ENCODE measurements at regions not wholly inside any gene's neighbourhood (a gene's known extent, or its start where the extent isn't known, plus 50 kb on each side); places are given as distances from the start of the nearest gene placed in this dataset.
A peak's percentile ranks its signal among the peaks of the same experiment; 100 is the strongest.
"Not testable (repeated sequence)": the region's sequence is repeated elsewhere in the genome, so short reads cannot be mapped to it uniquely, and the experiment has no call there.

DNA sequence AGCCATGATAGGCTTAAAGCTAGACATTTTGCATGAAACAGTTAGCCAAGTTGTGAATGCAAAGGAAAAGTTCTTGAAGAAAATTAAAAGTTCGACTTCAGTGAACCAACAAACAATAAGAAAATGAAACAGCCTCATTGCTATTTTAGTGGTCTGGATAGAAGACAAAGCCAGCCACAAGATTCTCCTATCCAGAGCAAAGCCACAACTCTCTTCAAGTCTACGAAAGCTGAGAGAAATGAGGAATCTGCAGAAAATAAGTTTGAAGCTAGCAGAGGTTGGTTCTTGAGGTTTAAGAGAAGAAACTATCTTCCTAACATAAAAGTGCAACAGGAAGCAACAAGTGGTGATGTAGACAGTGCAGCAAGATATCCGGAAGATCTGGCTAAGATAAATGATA is 271.4 kb upstream of the GRM3 start:
- DNase-seq (ENCODE audit: low spot score): no peak

DNA sequence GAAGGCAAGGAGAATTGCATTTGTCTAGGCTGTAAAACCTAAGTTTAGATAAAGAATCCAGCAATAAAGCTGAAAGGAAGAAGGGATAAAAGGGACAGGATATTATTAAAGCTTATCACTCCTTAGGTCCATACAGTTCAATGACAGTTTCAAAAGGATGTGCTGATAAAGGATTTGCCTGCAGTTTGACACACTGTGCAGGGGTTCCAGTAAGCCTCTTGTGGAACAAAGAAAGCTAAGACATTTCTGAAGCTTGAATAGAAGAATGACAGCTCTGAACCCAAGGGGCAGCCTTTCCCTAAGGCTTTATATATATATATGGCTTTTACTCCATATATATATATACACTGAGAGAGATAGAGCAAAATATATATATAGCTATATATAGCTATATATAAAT is 276.8 kb upstream of the GRM3 start:
- no peak for DNase-seq (ENCODE audit: low spot score)

DNA sequence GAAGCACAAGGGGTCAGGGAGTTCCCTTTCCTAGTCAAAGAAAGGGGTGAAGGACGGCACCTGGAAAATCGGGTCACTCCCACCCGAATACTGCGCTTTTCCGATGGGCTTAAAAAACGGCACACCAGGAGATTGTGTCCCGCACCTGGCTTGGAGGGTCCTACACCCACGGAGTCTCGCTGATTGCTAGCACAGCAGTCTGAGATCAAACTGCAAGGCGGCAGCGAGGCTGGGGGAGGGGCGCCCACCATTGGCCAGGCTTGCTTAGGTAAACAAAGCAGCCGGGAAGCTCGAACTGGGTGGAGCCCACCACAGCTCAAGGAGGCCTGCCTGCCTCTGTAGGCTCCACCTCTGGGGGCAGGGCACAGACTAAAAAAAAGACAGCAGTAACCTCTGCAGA is 303.3 kb upstream of the GRM3 start:
- DNase-seq (ENCODE audit: low spot score): not testable (repeated sequence)

DNA sequence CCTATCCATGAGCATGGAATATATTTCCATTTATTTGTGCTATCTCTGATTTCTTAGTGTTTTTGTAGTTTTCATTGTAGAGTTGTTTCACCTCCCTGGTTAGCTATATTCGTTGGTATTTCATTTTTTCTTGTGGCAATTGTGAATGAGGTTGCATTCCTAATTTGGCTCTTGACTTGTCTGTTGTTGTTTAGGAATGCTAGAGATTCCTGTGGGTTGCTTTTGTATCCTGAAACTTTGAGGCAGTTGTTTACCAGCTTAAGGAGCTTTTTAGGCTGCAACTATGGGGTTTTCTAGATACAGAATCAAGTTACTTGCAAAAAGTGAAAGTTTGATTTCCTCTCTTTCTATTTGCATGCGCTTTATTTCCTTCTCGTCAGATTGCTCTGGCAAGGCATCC is 304.7 kb upstream of the GRM3 start:
- DNase-seq (ENCODE audit: low spot score): no peak

DNA sequence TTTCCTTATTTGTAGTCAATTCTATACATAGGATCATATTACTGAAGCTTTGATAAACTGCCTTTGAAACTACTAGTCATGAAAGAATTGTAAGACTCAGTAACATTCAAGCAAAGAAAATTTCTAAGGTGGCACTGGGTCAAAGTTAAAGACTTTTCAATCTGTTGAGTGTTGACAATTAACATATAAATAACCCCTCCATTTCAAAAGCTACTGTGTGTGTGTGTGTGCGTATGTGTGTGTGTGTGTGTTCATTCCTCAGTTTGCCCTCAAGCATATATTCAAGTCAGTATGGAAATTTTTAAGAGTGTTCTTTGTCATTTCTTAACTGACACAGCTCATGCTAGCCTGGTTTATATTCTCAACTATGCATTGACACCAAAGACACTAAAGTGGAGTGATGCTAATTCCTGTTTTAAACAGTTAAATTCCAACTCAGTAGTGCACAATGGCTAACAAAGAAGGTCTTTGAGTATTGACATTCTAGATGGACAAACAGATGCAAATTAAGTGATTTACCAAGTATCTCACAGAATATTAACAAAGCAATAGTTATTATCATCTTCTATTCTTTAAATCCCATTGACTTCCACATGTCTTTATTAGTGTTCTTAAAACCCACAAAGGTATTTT is 314.8 kb upstream of the GRM3 start:
- DNase-seq (ENCODE audit: low spot score): peak; percentile 7

DNA sequence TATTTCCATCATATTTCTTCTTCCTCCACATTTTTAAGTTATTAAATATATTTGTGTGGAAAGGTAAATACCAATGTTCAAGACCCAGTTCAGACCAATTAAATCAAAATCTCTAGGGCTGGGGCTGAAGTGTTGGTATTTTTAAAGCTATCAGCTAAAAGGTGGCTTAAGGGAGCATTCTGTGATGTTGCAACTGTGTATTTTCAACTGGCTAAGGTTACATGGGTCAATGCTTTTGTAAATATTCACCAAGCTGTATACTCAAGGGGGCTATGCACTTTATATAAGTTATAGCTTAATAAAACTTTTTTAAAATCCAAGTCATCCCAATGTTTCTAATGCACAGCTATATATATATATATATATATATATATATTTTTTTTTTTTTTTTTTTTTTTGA is 316.9 kb upstream of the GRM3 start:
- no peak for DNase-seq (ENCODE audit: low spot score)

DNA sequence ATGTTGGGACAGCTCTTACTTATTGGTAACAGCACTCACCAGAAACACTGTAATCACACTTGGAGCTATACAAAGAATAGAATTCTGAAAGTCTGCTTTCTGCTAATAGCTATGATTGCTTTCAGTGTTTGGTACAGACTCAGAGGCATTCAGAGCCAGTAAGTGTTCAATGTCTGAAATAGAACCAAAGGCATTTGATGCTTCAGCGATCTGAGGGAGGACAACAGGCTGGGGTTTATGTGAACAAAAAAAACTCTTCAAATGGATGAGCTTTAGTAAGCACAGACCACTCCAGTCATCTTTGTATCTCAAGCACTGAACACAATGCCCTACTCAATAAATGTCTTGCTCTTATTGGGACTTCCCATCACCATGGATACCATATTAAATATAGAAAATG is 322.8 kb upstream of the GRM3 start:
- peak; percentile 35 for DNase-seq (ENCODE audit: low spot score)

DNA sequence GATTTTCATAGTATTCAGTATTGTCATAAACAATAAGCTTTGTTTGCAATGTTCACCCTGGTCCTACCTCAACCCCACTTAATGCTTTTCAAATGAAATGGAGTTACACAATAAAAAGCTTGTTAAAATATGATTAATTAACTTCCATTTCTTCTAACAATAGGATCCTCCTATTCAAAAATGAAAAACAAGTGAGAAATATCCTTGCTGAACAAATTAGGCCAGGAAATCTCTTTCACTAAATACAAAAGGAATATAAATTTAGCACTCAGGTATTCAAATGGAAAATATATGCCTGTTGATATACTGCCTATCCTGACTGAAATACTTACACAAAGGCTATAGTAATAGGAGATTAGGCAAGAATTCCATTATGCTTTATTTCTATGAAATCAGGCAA is 323.4 kb upstream of the GRM3 start:
- no peak for DNase-seq (ENCODE audit: low spot score)

DNA sequence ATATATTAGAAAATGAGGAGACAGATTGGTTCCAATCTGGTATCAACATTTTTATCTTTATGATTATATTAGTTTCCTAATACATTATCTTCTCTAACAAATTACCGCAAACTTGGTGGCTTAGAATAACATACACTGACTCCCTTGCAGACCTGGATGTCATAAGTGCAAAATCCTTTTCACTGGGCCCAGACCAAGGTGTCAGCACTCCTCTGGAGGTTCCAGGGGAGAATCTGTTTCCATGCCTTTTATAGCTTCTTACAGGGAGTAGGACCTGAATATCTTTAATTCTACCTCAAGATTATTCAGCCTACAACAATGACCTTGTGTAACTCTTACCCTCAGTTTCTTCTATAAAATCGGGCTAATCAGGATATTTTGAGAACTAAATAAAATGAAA is 329.9 kb upstream of the GRM3 start:
- no peak for DNase-seq (ENCODE audit: low spot score)

DNA sequence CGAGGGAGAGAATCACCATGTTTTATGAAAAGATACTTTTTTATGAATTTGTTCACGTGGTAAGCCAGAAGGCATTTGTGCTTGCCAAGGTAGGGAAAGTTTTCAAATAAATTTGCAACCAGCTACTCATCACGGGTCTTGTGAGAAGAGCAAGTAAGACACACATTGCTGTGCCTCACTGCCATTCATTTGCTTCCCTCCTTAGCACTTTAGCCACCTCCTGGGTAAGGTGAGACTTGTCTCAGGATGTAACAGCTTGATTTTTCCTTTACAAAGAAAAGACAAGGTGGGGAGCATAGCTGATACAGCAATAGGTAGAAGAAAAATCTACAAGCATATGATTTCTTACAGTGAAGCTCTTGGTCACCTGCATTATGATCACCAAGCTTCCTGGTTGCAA is 342.4 kb upstream of the GRM3 start:
- DNase-seq (ENCODE audit: low spot score): no peak

DNA sequence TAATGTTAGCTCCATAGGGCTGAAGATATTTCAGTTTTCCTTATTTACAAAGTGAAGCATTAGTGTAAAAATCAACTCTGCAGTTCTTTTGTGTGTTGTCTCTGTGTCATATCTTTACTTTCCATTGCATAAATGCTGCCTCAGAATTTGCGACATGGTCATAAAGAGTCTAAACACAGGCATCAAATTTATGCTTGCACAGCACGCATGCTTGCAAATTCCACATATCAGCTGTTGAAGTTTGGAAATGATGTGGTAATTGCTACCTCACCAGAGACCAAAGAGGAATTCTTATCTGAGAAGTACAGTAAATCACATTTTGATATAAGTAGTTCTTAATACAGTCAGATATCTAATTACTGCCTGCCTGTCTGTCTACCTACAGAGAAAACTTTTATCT is 348.2 kb upstream of the GRM3 start:
- no peak for DNase-seq (ENCODE audit: low spot score)

DNA sequence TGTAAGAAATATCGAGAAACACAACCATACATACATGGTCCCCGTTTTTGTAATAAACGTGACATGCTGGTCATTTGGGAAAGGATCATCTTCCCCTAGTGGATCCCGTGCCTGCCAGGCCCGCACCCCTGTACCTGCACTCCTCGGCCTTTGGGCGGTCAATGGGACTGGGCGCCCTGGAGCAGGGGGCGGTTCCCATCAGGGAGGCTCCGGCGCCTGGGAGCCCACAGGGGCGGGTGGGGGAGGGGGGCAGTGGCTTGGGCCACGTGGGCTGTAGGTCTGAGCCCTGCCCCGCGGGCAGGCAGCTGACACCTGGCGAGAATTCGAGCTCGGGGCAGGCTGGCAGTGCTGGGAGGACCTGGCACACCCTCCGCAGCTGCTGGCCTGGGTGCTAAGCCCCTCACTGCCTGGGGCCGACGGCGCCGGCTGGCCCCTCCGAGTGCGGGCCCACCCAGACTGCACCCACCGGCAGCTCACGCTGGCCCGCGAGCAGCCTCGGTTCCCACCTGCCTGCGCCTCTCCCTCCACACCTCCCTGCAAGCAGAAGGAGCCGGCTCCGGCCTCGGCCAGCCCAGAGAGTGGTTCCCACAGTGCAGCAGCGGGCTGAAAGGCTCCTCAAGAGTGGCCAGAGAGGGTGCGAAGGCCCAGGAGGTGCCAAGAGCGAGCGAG is 361.6 kb upstream of the GRM3 start:
- no peak for DNase-seq (ENCODE audit: low spot score)

DNA sequence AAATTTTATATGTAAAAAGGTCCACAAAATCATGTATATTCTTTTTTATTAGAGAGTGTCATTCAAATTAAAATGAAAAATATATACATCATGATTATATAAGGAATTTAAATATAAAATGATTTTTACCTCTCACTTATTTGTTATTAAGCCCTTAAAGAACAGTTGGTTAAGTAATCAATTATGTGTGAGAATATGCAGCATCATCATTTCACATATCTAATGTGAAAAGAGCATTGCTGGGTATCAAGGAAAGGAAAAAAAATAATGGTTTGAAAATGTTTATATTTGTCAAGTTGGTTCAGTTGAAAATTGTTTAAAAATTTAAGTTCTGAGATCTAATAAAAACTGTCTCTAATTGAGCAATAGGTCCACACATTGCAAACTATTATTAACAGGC is 363.6 kb upstream of the GRM3 start:
- DNase-seq (ENCODE audit: low spot score): no peak

DNA sequence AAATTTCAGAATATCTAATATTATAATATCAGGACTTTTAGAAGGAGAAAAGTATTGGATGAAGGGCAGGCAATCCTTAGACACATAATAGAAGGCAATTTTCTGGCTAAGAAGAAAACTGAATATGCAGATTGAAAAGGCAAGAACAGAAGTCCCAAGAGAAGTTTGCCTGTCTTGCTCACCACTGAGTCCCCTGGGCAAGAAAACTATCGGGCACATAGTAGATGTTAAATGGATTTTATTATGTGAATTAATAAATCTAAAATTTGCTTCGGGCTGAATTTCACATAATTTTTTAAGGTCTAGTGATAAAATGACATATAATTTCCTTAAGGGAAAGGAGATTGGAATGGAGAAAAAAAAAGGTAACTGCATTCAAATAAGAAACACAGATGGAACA is 380.9 kb upstream of the GRM3 start:
- DNase-seq (ENCODE audit: low spot score): no peak

DNA sequence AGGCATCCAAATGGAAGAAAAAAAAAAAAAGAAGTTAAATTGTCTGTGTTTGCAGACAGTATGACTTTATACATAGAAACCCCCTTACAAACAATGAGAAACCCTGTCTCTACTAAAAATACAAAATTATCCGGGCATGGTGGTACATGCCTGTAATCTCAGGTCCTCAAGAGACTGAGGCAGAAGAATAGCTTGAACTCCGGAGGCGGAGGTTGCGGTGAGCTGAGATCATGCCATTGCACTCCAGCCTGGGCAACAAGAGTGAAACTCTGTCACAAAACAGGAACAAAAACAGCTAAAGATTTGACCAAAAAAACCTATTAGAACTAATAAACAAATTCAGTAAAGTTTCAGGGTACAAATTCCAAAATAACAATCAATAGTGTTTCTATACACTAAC is 385.8 kb upstream of the GRM3 start:
- DNase-seq (ENCODE audit: low spot score): no peak

DNA sequence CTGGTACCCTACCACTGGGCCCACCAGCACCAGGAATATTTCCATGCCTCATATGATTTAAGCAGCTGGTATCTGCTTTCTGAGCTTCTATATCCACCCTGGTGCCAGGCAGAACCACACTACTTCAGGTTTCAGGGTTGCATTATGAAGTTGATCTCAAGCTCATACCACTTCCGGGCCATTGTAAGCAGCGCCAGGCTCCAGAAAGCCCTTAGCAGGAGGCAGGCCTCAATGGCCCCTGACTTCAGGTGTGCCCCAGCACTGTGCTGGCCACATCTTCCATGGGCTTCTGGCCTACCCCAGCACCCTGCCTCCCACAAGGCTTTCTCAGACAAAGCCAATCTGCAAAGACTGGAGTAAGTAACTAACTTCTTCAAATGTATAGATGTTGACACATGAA is 391.3 kb upstream of the GRM3 start:
- DNase-seq (ENCODE audit: low spot score): no peak

DNA sequence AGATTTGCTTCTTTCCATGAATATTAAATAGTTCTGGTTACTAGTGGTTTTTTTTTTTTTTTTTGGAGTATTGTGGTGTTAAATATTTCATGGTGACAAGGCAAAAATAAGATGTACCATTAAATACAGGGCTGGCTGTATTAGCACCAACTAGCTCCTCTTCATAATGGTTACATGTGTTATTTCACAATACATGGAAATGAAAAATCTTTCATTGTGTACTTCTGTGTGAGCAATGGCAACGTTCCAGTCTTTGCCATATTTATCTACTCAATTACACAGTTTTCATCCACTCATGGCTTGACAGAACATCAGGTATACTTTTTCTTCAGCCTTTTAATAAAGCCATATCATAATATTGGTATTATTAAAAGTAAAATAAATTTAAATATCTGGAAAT is 394.7 kb upstream of the GRM3 start:
- no peak for DNase-seq (ENCODE audit: low spot score)

DNA sequence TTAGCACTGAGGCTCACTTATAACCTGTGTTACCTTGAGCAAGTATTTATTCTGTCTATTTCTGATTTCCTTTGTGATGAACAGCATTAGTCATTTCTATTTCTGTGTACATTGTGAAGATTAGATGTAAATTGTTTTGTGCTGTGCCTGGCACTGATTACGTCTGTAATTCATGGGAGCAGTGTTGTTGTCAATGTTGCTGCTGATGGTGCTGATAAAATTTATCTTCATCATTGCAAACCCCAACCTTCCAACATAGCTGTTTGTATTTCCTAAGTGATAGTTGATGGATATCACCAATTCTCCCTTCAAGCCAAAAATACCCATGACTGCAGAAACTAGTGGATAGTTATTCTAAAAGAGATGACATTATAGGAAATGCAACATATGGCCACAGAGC is 400.5 kb upstream of the GRM3 start:
- no peak for DNase-seq (ENCODE audit: low spot score)

DNA sequence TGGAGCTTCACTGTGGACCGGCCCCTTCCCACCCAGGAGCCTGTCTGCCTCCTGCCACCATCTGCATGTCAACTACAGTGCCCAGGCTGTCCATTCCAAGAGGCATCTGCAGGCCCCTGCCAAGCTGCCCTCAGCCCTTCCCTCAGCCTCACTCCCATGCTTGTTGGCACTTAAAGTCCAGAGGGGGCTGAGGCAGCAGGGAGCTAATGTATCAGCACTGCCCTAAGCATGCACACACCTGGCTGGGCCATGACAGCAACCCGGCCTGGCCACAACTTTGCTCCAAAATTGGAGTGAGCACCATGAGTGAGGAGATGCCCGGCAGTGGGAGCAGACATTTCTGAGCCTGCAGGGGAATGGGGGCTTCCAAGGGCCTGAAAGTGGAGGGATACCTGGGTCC is 417.5 kb upstream of the GRM3 start:
- DNase-seq (ENCODE audit: low spot score): no peak

DNA sequence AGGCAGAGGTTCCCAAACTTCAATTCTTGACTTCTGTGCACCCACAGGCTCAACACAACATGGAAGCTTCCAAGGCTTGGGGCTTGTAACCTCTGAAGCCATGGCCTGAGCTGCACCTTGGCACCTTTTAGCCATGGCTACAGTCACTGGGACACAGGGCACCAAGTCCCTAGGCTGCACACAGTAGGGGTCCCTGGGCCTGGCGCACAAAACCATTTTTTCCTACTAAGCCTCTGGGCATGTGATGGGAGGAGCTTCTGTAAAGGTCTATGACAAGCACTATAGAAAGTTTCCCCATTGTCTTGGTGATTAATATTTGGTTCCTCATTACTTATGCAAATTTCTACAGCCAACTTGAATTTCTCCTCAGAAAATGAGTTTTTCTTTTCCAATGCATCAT is 420.9 kb upstream of the GRM3 start:
- DNase-seq (ENCODE audit: low spot score): no peak

DNA sequence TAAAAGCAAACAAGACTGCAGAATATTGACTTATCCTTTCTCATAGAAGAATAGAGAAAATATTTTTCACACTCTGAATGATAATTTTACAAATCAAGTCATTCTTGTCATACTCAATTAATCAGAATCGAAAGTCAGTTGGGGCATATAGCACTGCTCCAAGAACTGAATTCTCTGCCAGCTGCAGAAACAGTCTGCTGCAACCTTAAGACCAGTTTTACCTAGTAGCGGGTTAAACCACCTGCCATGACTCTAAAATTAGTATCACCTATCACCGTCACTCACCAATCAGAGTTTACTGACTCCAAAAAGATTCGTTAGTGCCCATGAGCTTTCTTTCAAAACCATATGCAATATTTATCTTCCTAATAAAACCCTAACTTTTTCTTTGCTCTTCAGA is 429.0 kb upstream of the GRM3 start:
- no peak for DNase-seq (ENCODE audit: low spot score)

DNA sequence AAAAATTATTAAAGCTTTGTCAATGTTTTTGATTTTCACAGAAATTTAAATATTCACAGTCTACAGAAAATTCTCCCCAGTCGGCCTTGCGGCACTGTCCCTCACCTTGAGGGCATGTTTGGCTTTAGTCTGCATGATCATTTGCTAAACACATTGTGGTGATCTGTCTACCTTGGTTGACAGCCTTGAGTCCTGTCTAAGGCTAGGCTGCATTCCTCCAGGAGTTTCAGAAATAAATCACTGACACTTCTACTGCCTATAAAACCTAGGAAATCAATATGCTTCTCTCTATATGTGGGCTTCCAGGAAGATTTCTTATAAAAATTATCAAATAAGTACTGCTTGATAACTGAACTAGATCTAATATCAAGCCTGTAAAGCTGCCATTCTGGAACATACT is 430.7 kb upstream of the GRM3 start:
- DNase-seq (ENCODE audit: low spot score): no peak

DNA sequence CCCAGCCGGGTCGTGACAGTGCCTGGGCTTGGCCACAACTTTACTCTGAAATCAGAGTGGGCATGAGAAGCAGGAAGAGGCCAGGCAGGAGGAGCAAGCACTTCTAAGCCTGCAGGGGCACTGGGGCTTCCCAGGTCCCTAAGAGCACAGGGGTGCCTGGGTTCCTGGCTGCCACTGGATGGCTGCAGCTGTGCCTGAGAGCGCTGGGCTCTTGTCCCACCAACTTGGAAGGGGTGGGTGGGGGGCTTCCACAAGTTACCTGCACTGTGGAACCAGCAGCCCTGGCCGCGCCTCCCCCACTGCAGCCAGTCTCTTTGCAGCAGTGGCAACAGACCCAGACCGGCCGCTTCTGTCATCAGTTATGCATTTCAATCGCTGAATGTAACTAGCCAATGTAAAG is 434.7 kb upstream of the GRM3 start:
- no peak for DNase-seq (ENCODE audit: low spot score)

DNA sequence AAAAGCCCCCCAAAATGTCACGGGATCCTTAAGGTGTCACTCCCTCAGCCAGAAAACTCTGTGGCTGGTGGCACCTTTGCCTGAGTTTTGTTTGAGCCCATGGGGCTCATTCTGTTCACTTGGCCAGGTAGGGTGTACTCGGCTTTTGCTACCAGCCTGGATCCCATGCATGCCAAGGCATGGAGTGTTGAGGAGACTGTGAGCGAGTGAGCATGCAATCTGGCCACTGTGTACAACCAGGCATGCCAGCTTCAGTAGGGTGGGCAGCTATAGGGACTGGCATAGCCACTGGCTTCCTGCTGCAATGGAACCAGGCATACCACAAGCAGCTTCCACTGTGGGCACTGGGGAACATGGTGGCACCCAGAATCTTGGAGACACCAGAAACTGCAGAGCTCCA is 436.0 kb upstream of the GRM3 start:
- no peak for DNase-seq (ENCODE audit: low spot score)

Measured in globus pallidus (tissue), 1 donor.